Immature natural killer cell (primary cell): ENCODE measurements at regions not wholly inside any gene's neighbourhood (a gene's known extent, or its start where the extent isn't known, plus 50 kb on each side); places are given as distances from the start of the nearest gene placed in this dataset.
"Not testable (repeated sequence)": the region's sequence is repeated elsewhere in the genome, so short reads cannot be mapped to it uniquely, and the experiment has no call there.

Experiments used
- DNase-seq, 3 donors: peaks; one replicate each; pipeline ENCODE4 v3.0.0; 2022; ENCODE audit warnings: mixed read lengths in 1 of 3
- H3K27ac Mint-ChIP-seq, 6 donors: one replicate each; pipeline ENCODE4 v1.8.0; 2020; ENCODE audit warnings: mixed read lengths in 6 of 6, mild to moderate bottlenecking in 5 of 6, inconsistent platforms in 4 of 6, moderate library complexity in 3 of 6
- H3K27me3 Mint-ChIP-seq, 3 donors: one replicate each; pipeline ENCODE4 v1.8.0; 2020 to 2021; ENCODE audit warnings: low read depth in 3 of 3, mild to moderate bottlenecking in 3 of 3, mixed read lengths in 3 of 3, moderate library complexity in 3 of 3, inconsistent platforms in 1 of 3
- H3K36me3 Mint-ChIP-seq, 3 donors: one replicate each; pipeline ENCODE4 v1.8.0; 2020; ENCODE audit warnings: mixed read lengths in 3 of 3, inconsistent platforms in 2 of 3, mild to moderate bottlenecking in 2 of 3
- H3K4me1 Mint-ChIP-seq, 2 donors: one replicate each; pipeline ENCODE4 v1.8.0; 2020; ENCODE audit warnings: inconsistent platforms in 2 of 2, mild to moderate bottlenecking in 2 of 2, mixed read lengths in 2 of 2, moderate library complexity in 1 of 2
- H3K4me3 Mint-ChIP-seq, 5 donors: one replicate each; pipeline ENCODE4 v1.8.0; 2020; ENCODE audit warnings: mild to moderate bottlenecking in 5 of 5, mixed read lengths in 5 of 5, inconsistent platforms in 3 of 5, moderate library complexity in 3 of 5
- H3K9me3 Mint-ChIP-seq, 6 donors: one replicate each; pipeline ENCODE4 v1.8.0; 2020; ENCODE audit warnings: mild to moderate bottlenecking in 6 of 6, mixed read lengths in 6 of 6, inconsistent platforms in 4 of 6, moderate library complexity in 3 of 6

- H3K36me3 Mint-ChIP-seq, result no peaks in the 10 kb centered on the region
- no peak overlapping the region for H3K27ac Mint-ChIP-seq
- H3K4me3 Mint-ChIP-seq, result no peak overlapping the region
These were observed 1334.4 kb upstream of the ALCAM start for GRCh38 chr3:104032283-104032682.

GRCh38 chr3:104040896-104041295 is 1325.8 kb upstream of the ALCAM start:
- Mint-ChIP-seq H3K27me3 (peaks cover 0 to 2% (median 0%) of the 10 kb centered on the region in 3 donors), H3K27ac (no peak overlapping the region)

More at GRCh38 chr3:104032283-104032682, 1334.4 kb upstream of the ALCAM start:
- no peaks in the 10 kb centered on the region for H3K27me3 Mint-ChIP-seq
- H3K4me1 Mint-ChIP-seq, result no peaks in the 10 kb centered on the region
- no peak for DNase-seq
- H3K9me3 Mint-ChIP-seq, result peaks cover 12 to 49% (median 19%) of the 10 kb centered on the region in 6 donors

GRCh38 chr3:104043001-104043543 is 1323.6 kb upstream of the ALCAM start:
- not testable (repeated sequence) for DNase-seq, H3K36me3 Mint-ChIP-seq, H3K4me3 Mint-ChIP-seq, H3K4me1 Mint-ChIP-seq, H3K27ac Mint-ChIP-seq, H3K27me3 Mint-ChIP-seq
- peaks cover 0 to 19% (median 4%) of the 10 kb centered on the region in 6 donors for H3K9me3 Mint-ChIP-seq

More at GRCh38 chr3:104040896-104041295, 1325.8 kb upstream of the ALCAM start:
- no peak for DNase-seq
- Mint-ChIP-seq H3K4me3 (no peak overlapping the region), H3K4me1 (no peaks in the 10 kb centered on the region), H3K9me3 (peaks cover 0 to 15% (median 3%) of the 10 kb centered on the region in 6 donors), H3K36me3 (no peaks in the 10 kb centered on the region)

- Mint-ChIP-seq H3K9me3 (peaks cover 0 to 20% (median 2%) of the 10 kb centered on the region in 6 donors), H3K4me1 (no peaks in the 10 kb centered on the region), H3K27me3 (peaks cover 0 to 2% (median 0%) of the 10 kb centered on the region in 3 donors)
These were observed 1322.7 kb upstream of the ALCAM start for GRCh38 chr3:104044002-104044401.

GRCh38 chr3:104066658-104067057 is 1300.1 kb upstream of the ALCAM start:
- peaks cover 0 to 8% (median 3%) of the 10 kb centered on the region in 6 donors for H3K9me3 Mint-ChIP-seq
- H3K27ac Mint-ChIP-seq, result no peak overlapping the region
- no peak for DNase-seq
- H3K27me3 Mint-ChIP-seq, result no peaks in the 10 kb centered on the region
- H3K4me1 Mint-ChIP-seq, result no peaks in the 10 kb centered on the region
- H3K36me3 Mint-ChIP-seq, result no peaks in the 10 kb centered on the region
- no peak overlapping the region for H3K4me3 Mint-ChIP-seq

More at GRCh38 chr3:104044002-104044401, 1322.7 kb upstream of the ALCAM start:
- no peak overlapping the region for H3K27ac Mint-ChIP-seq
- DNase-seq, result no peak
- no peaks in the 10 kb centered on the region for H3K36me3 Mint-ChIP-seq
- H3K4me3 Mint-ChIP-seq, result no peak overlapping the region

GRCh38 chr3:104069114-104069513 is 1297.6 kb upstream of the ALCAM start:
- Mint-ChIP-seq H3K9me3 (peaks cover 0 to 9% (median 5%) of the 10 kb centered on the region in 6 donors), H3K36me3 (no peaks in the 10 kb centered on the region), H3K27me3 (no peaks in the 10 kb centered on the region), H3K27ac (no peak overlapping the region), H3K4me3 (no peak overlapping the region), H3K4me1 (no peaks in the 10 kb centered on the region)
- no peak for DNase-seq

GRCh38 chr3:104070906-104071305 is 1295.8 kb upstream of the ALCAM start:
- Mint-ChIP-seq H3K36me3 (no peaks in the 10 kb centered on the region), H3K4me1 (no peaks in the 10 kb centered on the region), H3K27ac (no peak overlapping the region), H3K4me3 (no peak overlapping the region), H3K27me3 (no peaks in the 10 kb centered on the region), H3K9me3 (peaks cover 0 to 9% (median 4%) of the 10 kb centered on the region in 6 donors)
- no peak for DNase-seq

- Mint-ChIP-seq H3K27ac (no peak overlapping the region), H3K4me3 (no peak overlapping the region), H3K36me3 (no peaks in the 10 kb centered on the region), H3K27me3 (peaks cover 0 to 2% (median 0%) of the 10 kb centered on the region in 3 donors), H3K4me1 (no peaks in the 10 kb centered on the region), H3K9me3 (peaks cover 0 to 23% (median 13%) of the 10 kb centered on the region in 6 donors)
- no peak for DNase-seq
These were observed 1286.6 kb upstream of the ALCAM start for GRCh38 chr3:104080088-104080626.

GRCh38 chr3:104088738-104089137 is 1278.0 kb upstream of the ALCAM start:
- no peak overlapping the region for H3K4me3 Mint-ChIP-seq
- H3K27ac Mint-ChIP-seq, result no peak overlapping the region
- no peak for DNase-seq
- no peaks in the 10 kb centered on the region for H3K36me3 Mint-ChIP-seq
- H3K27me3 Mint-ChIP-seq, result no peaks in the 10 kb centered on the region
- H3K4me1 Mint-ChIP-seq, result no peaks in the 10 kb centered on the region
- H3K9me3 Mint-ChIP-seq, result peaks cover 2 to 31% (median 23%) of the 10 kb centered on the region in 6 donors

GRCh38 chr3:104089987-104090386 is 1276.7 kb upstream of the ALCAM start:
- peaks cover 0 to 26% (median 20%) of the 10 kb centered on the region in 6 donors for H3K9me3 Mint-ChIP-seq
- not testable (repeated sequence) for H3K27me3 Mint-ChIP-seq, DNase-seq, H3K4me3 Mint-ChIP-seq, H3K4me1 Mint-ChIP-seq, H3K27ac Mint-ChIP-seq, H3K36me3 Mint-ChIP-seq

GRCh38 chr3:104101736-104102135 is 1265.0 kb upstream of the ALCAM start:
- no peak for DNase-seq
- no peak overlapping the region for H3K4me3 Mint-ChIP-seq
- H3K9me3 Mint-ChIP-seq, result peaks cover 0 to 15% (median 6%) of the 10 kb centered on the region in 6 donors
- no peaks in the 10 kb centered on the region for H3K4me1 Mint-ChIP-seq
- peaks cover 0 to 5% (median 0%) of the 10 kb centered on the region in 3 donors for H3K27me3 Mint-ChIP-seq
- H3K36me3 Mint-ChIP-seq, result no peaks in the 10 kb centered on the region
- H3K27ac Mint-ChIP-seq, result no peak overlapping the region

GRCh38 chr3:104102386-104102785 is 1264.3 kb upstream of the ALCAM start:
- peaks cover 0 to 15% (median 6%) of the 10 kb centered on the region in 6 donors for H3K9me3 Mint-ChIP-seq
- DNase-seq, result no peak
- no peak overlapping the region for H3K4me3 Mint-ChIP-seq
- H3K36me3 Mint-ChIP-seq, result no peaks in the 10 kb centered on the region
- no peaks in the 10 kb centered on the region for H3K4me1 Mint-ChIP-seq
- peaks cover 0 to 5% (median 0%) of the 10 kb centered on the region in 3 donors for H3K27me3 Mint-ChIP-seq
- H3K27ac Mint-ChIP-seq, result no peak overlapping the region

- peaks cover 0 to 10% (median 4%) of the 10 kb centered on the region in 6 donors for H3K9me3 Mint-ChIP-seq
- H3K36me3 Mint-ChIP-seq, result no peaks in the 10 kb centered on the region
- H3K4me1 Mint-ChIP-seq, result no peaks in the 10 kb centered on the region
These were observed 1260.4 kb upstream of the ALCAM start for GRCh38 chr3:104106276-104106675.

GRCh38 chr3:104108522-104108921 is 1258.2 kb upstream of the ALCAM start:
- peaks cover 0 to 2% (median 0%) of the 10 kb centered on the region in 3 donors for H3K27me3 Mint-ChIP-seq
- no peaks in the 10 kb centered on the region for H3K36me3 Mint-ChIP-seq
- peaks cover 4 to 14% (median 7%) of the 10 kb centered on the region in 6 donors for H3K9me3 Mint-ChIP-seq
- H3K27ac Mint-ChIP-seq, result no peak overlapping the region
- no peak overlapping the region for H3K4me3 Mint-ChIP-seq
- H3K4me1 Mint-ChIP-seq, result no peaks in the 10 kb centered on the region
- no peak for DNase-seq

More at GRCh38 chr3:104106276-104106675, 1260.4 kb upstream of the ALCAM start:
- H3K4me3 Mint-ChIP-seq, result no peak overlapping the region
- no peak overlapping the region for H3K27ac Mint-ChIP-seq
- H3K27me3 Mint-ChIP-seq, result no peaks in the 10 kb centered on the region
- DNase-seq, result no peak

GRCh38 chr3:104126463-104126862 is 1240.2 kb upstream of the ALCAM start:
- DNase-seq, result no peak
- Mint-ChIP-seq H3K36me3 (no peaks in the 10 kb centered on the region), H3K4me1 (no peaks in the 10 kb centered on the region), H3K27ac (no peak overlapping the region), H3K27me3 (no peaks in the 10 kb centered on the region), H3K9me3 (peaks cover 5 to 33% (median 21%) of the 10 kb centered on the region in 6 donors), H3K4me3 (no peak overlapping the region)
